Panc1 (cell line): ENCODE measurements at regions not wholly inside any gene's neighbourhood (a gene's known extent, or its start where the extent isn't known, plus 50 kb on each side); places are given as distances from the start of the nearest gene placed in this dataset.

Experiments
- ATAC-seq: fragments of 200-7000 bp; cut with Tn5 transposase; 2 replicates; pipeline ENCODE4 v1.9.1; 2020; ENCODE audit warnings: mild to moderate bottlenecking, moderate library complexity
- BruUV-seq: library from RNA; stranded (reverse); fragments of 400-500 nt; replicated peaks from 2 replicates; lab custom pipeline; 2021; lab: Mats Ljungman, UMichigan
- CTCF ChIA-PET: fragments of 300-600 bp; sonication (Branson Sonifier 250); formaldehyde crosslinking; loops from one replicate; lab custom pipeline; 2022; ENCODE audit warnings: antibody characterized with exemption; lab: Charles Lee
- POLR2A ChIA-PET: fragments of 300-600 bp; sonication (Branson Sonifier 250); formaldehyde crosslinking; loops from one replicate; lab custom pipeline; 2022; ENCODE audit warnings: antibody characterized with exemption; lab: Charles Lee
- DNase-seq: peaks from one replicate; pipeline ENCODE4 v3.0.0-alpha.2; 2010; ENCODE audit warnings: low read depth, low spot score
- H3K27ac ChIP-seq: 2 replicates; pipeline ENCODE4 v1.5.1; 2011; ENCODE audit warnings: mild to moderate bottlenecking, low read length, inconsistent platforms
- H3K27me3 ChIP-seq: fragments of 200-500 bp; sonication (Bioruptor generic); 2 replicates; pipeline ENCODE4 v1.6.0; 2014; ENCODE audit warnings: low read length, inconsistent platforms; ENCODE audit not compliant: control insufficient read depth, insufficient read depth
- H3K36me3 ChIP-seq: fragments of 200-500 bp; sonication (Bioruptor generic); 2 replicates; pipeline ENCODE4 v1.5.1; 2014; ENCODE audit warnings: inconsistent platforms, mild to moderate bottlenecking, low read length, moderate library complexity; ENCODE audit not compliant: control insufficient read depth, insufficient read depth
- H3K4me1 ChIP-seq: 2 replicates; pipeline ENCODE4 v1.5.1; 2011; ENCODE audit warnings: inconsistent platforms, mild to moderate bottlenecking, low read length, moderate library complexity; ENCODE audit not compliant: control insufficient read depth, insufficient read depth
- H3K4me3 ChIP-seq, 2 experiments: 2 replicates each; pipeline ENCODE4 v1.5.1; 2011 to 2012; ENCODE audit warnings: low read depth in 2 of 2, low read length in 2 of 2, mild to moderate bottlenecking in 2 of 2, inconsistent platforms in 1 of 2, moderate library complexity in 1 of 2
- H3K9me3 ChIP-seq: fragments of 200-500 bp; sonication (Bioruptor generic); 2 replicates; pipeline ENCODE4 v1.5.1; 2014; ENCODE audit warnings: low read depth, mild to moderate bottlenecking, inconsistent platforms, low read length, moderate library complexity; ENCODE audit not compliant: control insufficient read depth, insufficient read depth
- CTCF ChIP-seq: fragments of 450-650 bp; IDR thresholded peaks from 2 replicates; pipeline ENCODE4 v1.5.1; 2017; ENCODE audit warnings: mild to moderate bottlenecking
- POLR2AphosphoS5 ChIP-seq: IDR thresholded peaks from 2 replicates; pipeline ENCODE4 v1.6.1; 2012; ENCODE audit warnings: mild to moderate bottlenecking, low read depth, low read length, moderate library complexity
- REST ChIP-seq, 2 experiments: IDR thresholded peaks; 2 replicates each; pipeline ENCODE4 v1.6.1; 2011 to 2012; ENCODE audit warnings: low read depth in 2 of 2, control low read depth in 1 of 2, low read length in 1 of 2, mild to moderate bottlenecking in 1 of 2, moderate library complexity in 1 of 2; ENCODE audit not compliant: insufficient read depth in 1 of 2
- SIN3A ChIP-seq: IDR thresholded peaks from 2 replicates; pipeline ENCODE4 v1.6.1; 2012; ENCODE audit warnings: low read depth, mild to moderate bottlenecking, low read length, moderate library complexity, borderline replicate concordance; ENCODE audit not compliant: insufficient read depth
- TCF7L2 ChIP-seq: IDR thresholded peaks from 2 replicates; pipeline ENCODE4 v1.6.1; 2011; ENCODE audit warnings: mild to moderate bottlenecking, low read depth, low read length, inconsistent platforms
- in situ Hi-C: cut with HindIII; loops from 2 replicates; pipeline ENCODE4 v1.10.0; 2016; ENCODE audit warnings: low sequenced_read_pairs, low pct_unique_long_range_greater_than_20kb
- intact Hi-C: fragments of 100-400 bp; cut with micrococcal nuclease; formaldehyde crosslinking; loops from one replicate; pipeline ENCODE4 v1.10.0; 2022; ENCODE audit not compliant: unreplicated experiment

- no peak for TF ChIP-seq TCF7L2
- intact Hi-C loops: no loop called here
- no TSS peak for BruUV-seq
- no peak for DNase-seq
- no peak for ATAC-seq
- Histone ChIP-seq H3K9me3 (peaks cover 10% of the 10 kb centered on the region; the same call in 1 of the 2 replicates), H3K36me3 (no peaks in the 10 kb centered on the region), H3K4me1 (no peaks in the 10 kb centered on the region), H3K4me3 (no peak overlapping the region), H3K27me3 (no peaks in the 10 kb centered on the region), H3K27ac (no peak overlapping the region)
- POLR2A ChIA-PET: no interaction called here
- in situ Hi-C loops: no loop called here
- CTCF ChIA-PET: no interaction called here
Measured at GRCh38 chr11:97414801-97415200, 1025.0 kb downstream of the JRKL start.

GRCh38 chr11:97419729-97420128 lies 1029.9 kb downstream of the JRKL start:
- Histone ChIP-seq H3K36me3 (no peaks in the 10 kb centered on the region), H3K27me3 (no peaks in the 10 kb centered on the region), H3K9me3 (no peaks in the 10 kb centered on the region; the same call in 1 of the 2 replicates), H3K4me1 (no peaks in the 10 kb centered on the region), H3K4me3 (no peak overlapping the region), H3K27ac (no peak overlapping the region)
- POLR2A ChIA-PET: no interaction called here
- ATAC-seq: no peak
- intact Hi-C loops (no loop called here), in situ Hi-C loops (no loop called here)
- CTCF ChIA-PET: no interaction called here
- TF ChIP-seq CTCF (no peak), SIN3A (no peak), REST (IDR thresholded peaks at IDR 0.05; ENCODE audit: insufficient read depth in 1 of 2, low read depth in 2 of 2, low read length in 1 of 2) (no peak), POLR2AphosphoS5 (no peak), TCF7L2 (no peak)
- no TSS peak for BruUV-seq
- no peak for DNase-seq

DNA sequence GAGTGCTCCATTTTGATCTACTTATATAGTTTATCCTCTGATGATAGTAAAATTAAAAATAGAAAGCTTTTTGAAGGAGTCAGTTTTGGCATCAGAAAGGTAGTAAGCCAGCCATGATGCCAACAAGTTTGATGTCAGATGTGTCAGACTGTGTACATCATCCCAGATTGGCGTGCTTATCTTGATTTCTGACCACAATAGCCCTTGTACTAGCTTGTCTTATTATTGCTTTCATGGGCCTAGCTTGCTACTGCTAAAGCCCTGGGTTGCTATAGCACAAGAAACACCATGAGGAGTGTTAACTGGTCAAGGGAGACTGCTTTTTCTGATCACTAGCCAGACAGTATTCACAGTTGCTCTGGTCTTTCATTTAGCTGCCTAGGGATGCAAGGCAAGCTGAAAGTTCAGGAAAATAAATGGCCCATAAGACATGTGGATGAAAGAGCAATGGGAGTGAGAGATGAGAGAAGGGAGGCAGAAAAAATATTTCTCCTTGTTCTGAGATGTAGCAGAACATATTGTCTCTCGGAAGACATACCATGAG lies 1038.5 kb downstream of the JRKL start:
- intact Hi-C loops (no loop called here), in situ Hi-C loops (no loop called here)
- TF ChIP-seq REST (IDR thresholded peaks at IDR 0.05; ENCODE audit: insufficient read depth in 1 of 2, low read depth in 2 of 2, low read length in 1 of 2) (no peak), CTCF (no peak), TCF7L2 (no peak), SIN3A (no peak), POLR2AphosphoS5 (no peak)
- no peak overlapping the region for H3K4me3 ChIP-seq
- no peaks in the 10 kb centered on the region for H3K36me3 ChIP-seq
- no peaks in the 10 kb centered on the region for H3K9me3 ChIP-seq
- DNase-seq (no peak), ATAC-seq (no peak)
- POLR2A ChIA-PET: no interaction called here
- H3K27ac ChIP-seq: no peak overlapping the region
- BruUV-seq: no TSS peak
- H3K4me1 ChIP-seq: no peaks in the 10 kb centered on the region
- CTCF ChIA-PET: no interaction called here
- no peaks in the 10 kb centered on the region for H3K27me3 ChIP-seq
